ENCODE measurements at regions not wholly inside any gene's neighbourhood (a gene's known extent, or its start where the extent isn't known, plus 50 kb on each side); places are given as distances from the start of the nearest gene placed in this dataset.
A peak's percentile ranks its signal among the peaks of the same experiment; 100 is the strongest.

DNA sequence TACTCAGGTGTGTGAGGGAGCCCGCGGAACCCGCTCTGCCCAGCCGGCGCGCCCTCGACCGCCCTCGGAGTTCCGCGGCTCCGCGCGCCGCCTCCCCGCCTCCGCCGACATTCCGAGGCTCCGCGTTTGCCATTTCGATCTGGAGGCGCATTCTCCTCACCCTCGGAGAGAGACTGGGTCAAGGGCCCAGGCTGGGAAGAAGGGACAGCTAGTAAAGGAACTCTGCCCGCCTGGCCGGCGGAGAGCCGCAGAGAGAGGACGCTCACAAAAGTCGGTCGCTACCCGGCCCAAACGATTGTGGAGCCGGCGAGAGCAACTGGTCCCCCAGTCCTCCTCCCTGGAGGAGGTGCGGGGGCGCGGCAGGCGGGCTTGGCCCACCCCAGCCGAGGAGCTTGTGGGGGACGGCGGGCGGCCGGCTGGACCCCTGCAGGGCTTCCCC, 74.5 kb upstream of the LEP start:
- TF ChIP-seq POLR2AphosphoS5 (IDR thresholded peaks at IDR 0.05; ENCODE audit: borderline replicate concordance, low read depth, low read length) (no peak), EZH2 (IDR thresholded peaks at IDR 0.05) (peak; percentile 97)
